ENCODE measurements at regions not wholly inside any gene's neighbourhood (a gene's known extent, or its start where the extent isn't known, plus 50 kb on each side); places are given as distances from the start of the nearest gene placed in this dataset.

- Mint-ChIP-seq H3K4me1 (peaks cover 9 to 11% of the 10 kb centered on the region in 2 experiments), H3K4me3 (no peak overlapping the region), H3K36me3 (ENCODE audit: insufficient read depth in 1 of 3, low read depth in 3 of 3) (peaks cover 0 to 11% (median 4%) of the 10 kb centered on the region in 3 experiments; a peak in 4 of 7 replicates), H3K9me3 (no peaks in the 10 kb centered on the region), H3K27me3 (ENCODE audit: low read depth) (no peaks in the 10 kb centered on the region), H3K27ac (no peak overlapping the region)
- no peak overlapping the region for H3K27ac ChIP-seq (ENCODE audit: insufficient read length, low read depth, low read length)
- H2AFZ ChIP-seq (ENCODE audit: low read length): no peak overlapping the region
- H2BK20ac ChIP-seq (ENCODE audit: low read depth, low read length, poor library complexity, severe bottlenecking): no peak overlapping the region
- no peaks in the 10 kb centered on the region for H3K27me3 ChIP-seq (ENCODE audit: insufficient read depth, low read length)
- WGBS (ENCODE audit: extremely low coverage, insufficient read length, low lambda C conversion rate): no CpG with 5 or more reads among the region's 3 CpGs
- no peak overlapping the region for H2BK15ac ChIP-seq (ENCODE audit: low read depth, low read length)
- H4K8ac ChIP-seq (replicated peaks; ENCODE audit: insufficient read length, low read depth, low read length): no peak overlapping the region
- H3K14ac ChIP-seq (ENCODE audit: insufficient read depth, low read length): no peak overlapping the region
- no peak overlapping the region for H2BK12ac ChIP-seq (ENCODE audit: insufficient read length, low read depth, low read length)
- no peak overlapping the region for H3K23ac ChIP-seq (ENCODE audit: insufficient read length, low read depth, low read length)
- no peak overlapping the region for H3T11ph ChIP-seq (ENCODE audit: low read length)
- H3K9ac ChIP-seq (ENCODE audit: extremely low read depth, insufficient read length, low read length): no peak overlapping the region
- no peak overlapping the region for H2BK120ac ChIP-seq (ENCODE audit: low read depth, low read length, poor library complexity, severe bottlenecking)
- no peaks in the 10 kb centered on the region for H3K79me2 ChIP-seq (ENCODE audit: insufficient read depth, low read length)
- H3K4me1 ChIP-seq (ENCODE audit: insufficient read depth, low read length): no peaks in the 10 kb centered on the region
- no peaks in the 10 kb centered on the region for H4K20me1 ChIP-seq (ENCODE audit: control insufficient read depth, insufficient read depth, insufficient read length)
- H3K79me1 ChIP-seq (ENCODE audit: insufficient read depth, low read depth, low read length, poor library complexity, severe bottlenecking): no peaks in the 10 kb centered on the region
- H4K91ac ChIP-seq (ENCODE audit: insufficient read length, low read depth, low read length): no peak overlapping the region
- no peaks in the 10 kb centered on the region for H3K23me2 ChIP-seq (ENCODE audit: insufficient read length, low read depth, low read length, poor library complexity, severe bottlenecking)
- no peak overlapping the region for H3K4me2 ChIP-seq (ENCODE audit: insufficient read depth, insufficient read length, low read length)
- no peak overlapping the region for H2BK5ac ChIP-seq (ENCODE audit: insufficient read length, low read length)
- TF ChIP-seq CTCF (conservative IDR thresholded peaks at IDR 0.05): no peak
- H3K4ac ChIP-seq (ENCODE audit: low read depth, low read length): no peak overlapping the region
- H3K18ac ChIP-seq (ENCODE audit: insufficient read length, low read depth, low read length): no peak overlapping the region
- no peak overlapping the region for H3K56ac ChIP-seq (ENCODE audit: insufficient read length, low read depth, low read length)
- H2AK5ac ChIP-seq (ENCODE audit: insufficient read length, low read length): no peak overlapping the region
- no peak overlapping the region for H4K5ac ChIP-seq (ENCODE audit: insufficient read length, low read depth, low read length)
- DNase-seq: no peak
- no peaks in the 10 kb centered on the region for H3K9me3 ChIP-seq (ENCODE audit: control insufficient read depth, low read depth, low read length)
Observed at GRCh38 chr12:9319842-9320173, 111.6 kb upstream of the PZP start.

Measured in H9 (cell line).